ENCODE measurements at regions not wholly inside any gene's neighbourhood (a gene's known extent, or its start where the extent isn't known, plus 50 kb on each side); places are given as distances from the start of the nearest gene placed in this dataset.

GRCh38 chr2:188065386-188065785 lies 226.3 kb upstream of the GULP1 start:
- DNase-seq = no peak

- DNase-seq = no peak
Measured at GRCh38 chr2:188068093-188068492, 223.6 kb upstream of the GULP1 start.

GRCh38 chr2:188076149-188077056 lies 215.3 kb upstream of the GULP1 start:
- no peak for DNase-seq

- DNase-seq = no peak
Measured at GRCh38 chr2:188077757-188078156, 213.9 kb upstream of the GULP1 start.

DNA sequence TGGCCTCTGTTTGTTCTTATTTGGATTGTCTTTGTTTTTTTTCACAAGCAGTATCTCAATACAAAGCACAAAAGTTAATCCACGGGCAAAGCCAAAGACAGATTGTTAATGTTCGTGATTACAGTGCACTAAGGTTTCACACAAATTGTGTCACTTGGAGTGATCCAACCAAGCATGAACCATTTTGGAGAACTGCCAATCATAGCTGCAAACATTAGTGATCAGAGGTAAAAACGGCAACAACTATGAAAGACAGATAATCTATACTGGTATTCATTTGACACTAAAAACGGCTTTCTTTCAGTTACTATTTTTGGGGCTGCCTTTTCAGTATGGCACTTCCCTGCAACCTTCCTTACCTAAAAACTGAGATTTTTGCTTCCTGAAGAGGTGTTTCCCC lies 213.1 kb upstream of the GULP1 start:
- no peak for DNase-seq

DNA sequence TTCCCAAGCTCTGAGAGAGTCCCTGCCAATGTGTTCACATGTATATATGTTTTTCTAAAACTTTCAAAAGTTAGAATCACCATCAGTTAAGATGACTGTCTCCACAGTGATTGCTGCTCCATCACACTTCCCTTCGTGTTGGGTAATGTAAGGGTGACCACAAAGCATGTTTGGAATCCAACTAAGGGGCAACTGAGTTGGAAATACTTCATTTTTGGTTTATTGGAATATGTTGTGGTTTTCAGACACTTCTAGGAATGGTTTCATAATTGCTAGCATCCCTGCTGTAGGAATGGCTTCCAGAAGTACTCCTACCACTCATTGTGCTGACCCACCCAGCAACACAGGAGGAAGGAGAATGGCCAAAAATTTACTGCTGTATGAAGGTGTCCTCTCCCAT lies 212.5 kb upstream of the GULP1 start:
- no peak for DNase-seq

GRCh38 chr2:188085421-188085820 lies 206.3 kb upstream of the GULP1 start:
- DNase-seq = no peak

DNA sequence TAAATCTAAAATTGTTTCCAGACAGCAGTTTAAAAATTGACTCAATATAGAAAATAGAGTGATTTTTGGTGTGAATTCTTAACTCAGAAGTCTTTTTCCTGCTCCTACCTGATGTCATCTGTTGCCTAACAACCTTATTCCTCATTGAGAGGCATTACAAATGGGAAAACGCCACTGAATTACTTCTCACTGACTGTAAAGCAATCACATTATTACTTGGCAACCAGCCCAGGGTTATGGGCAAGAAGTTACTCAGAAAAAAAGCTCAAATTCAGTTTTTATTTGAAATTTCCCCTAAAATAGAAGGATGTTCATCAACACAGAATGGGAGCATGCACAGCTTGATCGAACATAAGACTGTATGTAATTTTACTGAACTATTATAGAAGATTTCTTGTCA lies 201.8 kb upstream of the GULP1 start:
- no peak for DNase-seq

DNA sequence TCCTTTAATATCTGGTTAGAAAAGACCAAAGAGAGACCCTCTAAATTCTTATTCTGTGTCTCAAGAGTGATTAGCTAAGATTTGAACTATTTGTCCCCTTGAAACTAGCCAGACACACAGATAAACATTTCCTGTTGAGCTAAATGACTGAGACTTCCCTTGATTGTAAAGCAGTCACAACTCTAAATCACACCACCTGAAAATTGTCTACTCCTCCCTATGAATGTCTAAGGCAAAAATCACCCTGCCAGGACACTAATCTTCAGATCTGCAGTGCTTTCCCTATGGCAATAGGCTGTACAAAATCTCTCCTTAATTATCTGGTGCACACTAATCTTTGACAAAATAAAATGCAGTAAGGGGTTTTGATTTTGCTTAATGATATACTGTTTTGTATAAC lies 200.5 kb upstream of the GULP1 start:
- no peak for DNase-seq

- DNase-seq = no peak
Measured at GRCh38 chr2:188092734-188093133, 198.9 kb upstream of the GULP1 start.

- no peak for DNase-seq
Measured at GRCh38 chr2:188096910-188097309, 194.8 kb upstream of the GULP1 start.

GRCh38 chr2:188102881-188103280 lies 188.8 kb upstream of the GULP1 start:
- no peak for DNase-seq

DNA sequence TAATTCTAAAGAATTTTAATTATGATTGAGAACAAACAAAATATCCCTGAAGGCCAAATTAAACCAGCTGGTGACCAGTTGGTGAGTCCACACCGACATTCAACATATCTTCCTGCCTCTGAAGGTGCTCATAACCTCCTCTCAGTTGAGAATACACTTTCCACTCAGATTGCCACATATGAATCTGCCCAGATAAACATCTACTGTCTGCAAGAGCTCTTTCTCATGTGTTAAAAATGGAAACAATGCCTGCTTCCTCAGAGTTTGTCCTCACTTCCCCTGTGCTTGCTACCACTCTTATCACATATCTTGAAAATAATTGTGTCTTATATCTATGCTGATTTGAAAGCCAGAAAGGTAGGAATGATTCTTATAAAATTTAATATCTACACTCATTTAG lies 177.7 kb upstream of the GULP1 start:
- DNase-seq = no peak

DNA sequence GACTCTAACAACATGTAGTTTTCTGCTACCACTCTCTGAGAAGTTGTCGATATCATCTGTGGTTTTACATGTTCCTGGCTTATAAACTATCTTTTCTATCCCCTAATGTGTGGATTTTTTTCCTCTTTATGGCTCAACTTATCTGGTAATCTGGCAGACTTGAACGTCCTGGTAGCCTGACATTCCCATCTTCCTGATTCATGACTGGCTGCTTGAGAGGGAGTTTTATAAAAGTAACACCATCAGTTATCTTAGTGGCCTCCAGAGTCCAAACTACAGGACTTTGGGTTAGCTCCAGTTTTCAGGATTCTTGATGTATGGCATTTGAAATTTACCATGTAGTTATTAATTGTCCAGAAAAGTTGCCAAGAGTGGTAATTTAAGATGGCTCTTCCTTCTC lies 174.0 kb upstream of the GULP1 start:
- no peak for DNase-seq

DNA sequence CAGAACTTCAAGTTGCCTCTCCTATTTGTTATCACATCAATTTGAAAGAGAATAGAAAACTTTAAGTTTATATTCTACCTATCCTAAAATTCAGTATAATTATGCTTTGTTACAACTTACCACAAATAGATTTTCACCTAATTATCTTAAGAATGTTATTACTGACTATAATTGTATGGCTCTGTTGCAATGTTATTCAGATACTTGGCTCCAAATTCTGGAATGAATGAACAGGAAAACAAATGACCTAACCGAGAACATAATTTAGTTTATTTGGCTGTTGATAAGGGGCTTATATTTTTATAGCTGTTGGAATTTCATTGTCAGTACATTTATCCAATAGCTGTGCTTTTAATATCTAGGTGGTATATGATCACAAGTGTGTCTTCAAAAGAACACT lies 173.2 kb upstream of the GULP1 start:
- no peak for DNase-seq

DNA sequence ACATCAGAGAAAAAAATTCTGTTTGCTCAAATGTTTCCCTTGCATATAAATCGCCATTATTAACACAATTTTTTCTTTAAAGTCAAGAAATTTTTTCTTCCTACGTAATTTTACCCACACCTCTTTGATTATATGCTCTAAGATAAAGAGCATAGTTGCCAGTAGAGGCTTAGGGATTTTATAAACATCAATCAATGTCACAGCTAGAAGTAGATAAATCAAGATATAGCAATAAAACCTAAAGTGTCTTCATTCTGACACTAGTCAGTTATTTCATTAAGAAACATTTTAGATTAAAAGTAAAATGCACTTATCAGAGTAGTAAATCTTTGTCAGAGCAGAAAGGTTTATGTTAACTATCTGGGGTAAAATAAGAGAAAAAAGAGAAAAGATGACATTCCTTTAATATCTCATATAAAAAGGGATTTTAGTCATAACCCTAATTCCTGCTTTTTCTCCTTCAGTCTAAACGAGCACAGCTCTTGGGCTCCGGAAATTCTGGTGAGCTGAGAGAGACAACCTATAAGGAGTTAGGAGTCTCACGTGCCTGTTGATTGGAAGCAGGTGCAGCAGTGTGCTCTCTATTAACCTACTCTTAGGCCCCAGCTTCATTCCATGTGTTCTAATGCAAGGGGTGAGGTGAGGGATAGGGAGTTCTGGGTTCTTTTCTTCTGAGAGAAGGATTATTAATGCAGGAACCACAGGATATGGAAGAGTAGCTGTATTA lies 172.4 kb upstream of the GULP1 start:
- no peak for DNase-seq

DNA sequence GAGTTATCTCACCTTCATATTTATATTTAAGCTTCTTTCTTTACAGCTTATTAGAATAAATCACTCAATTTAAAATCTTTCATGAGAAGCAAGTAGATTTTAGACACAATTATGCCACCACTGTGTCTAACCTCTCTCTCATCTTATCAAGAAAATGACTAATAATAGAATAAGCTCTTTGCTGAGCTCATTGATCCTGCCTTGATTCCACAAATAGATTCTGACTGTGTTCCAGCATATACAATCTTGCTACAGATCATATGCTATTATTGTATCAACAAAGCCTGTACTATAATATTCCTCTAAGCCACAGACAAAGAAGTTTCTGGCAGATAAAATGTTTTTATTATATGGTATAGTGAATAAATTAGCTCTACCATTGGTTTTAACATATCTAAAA lies 168.7 kb upstream of the GULP1 start:
- DNase-seq = no peak

GRCh38 chr2:188129677-188130076 lies 162.0 kb upstream of the GULP1 start:
- no peak for DNase-seq

DNA sequence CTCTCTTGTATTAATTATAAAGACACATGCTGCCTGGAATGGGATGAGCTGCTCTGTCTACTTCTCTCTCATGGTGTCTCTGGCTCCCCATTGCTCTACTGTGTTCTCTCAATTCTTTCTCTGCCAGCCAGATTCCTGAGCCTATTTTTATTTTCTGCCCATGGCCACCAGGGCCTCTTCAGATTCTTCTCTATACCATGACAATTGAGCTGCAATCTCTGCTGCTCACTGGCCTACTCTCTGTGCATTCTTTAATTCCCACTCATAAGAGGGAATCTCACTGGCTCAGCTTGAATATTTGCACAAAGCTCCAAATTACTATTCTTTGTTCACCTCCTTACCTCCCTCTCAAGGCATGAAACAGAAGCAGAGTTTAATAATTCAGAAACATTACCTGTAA lies 161.4 kb upstream of the GULP1 start:
- DNase-seq = no peak

DNA sequence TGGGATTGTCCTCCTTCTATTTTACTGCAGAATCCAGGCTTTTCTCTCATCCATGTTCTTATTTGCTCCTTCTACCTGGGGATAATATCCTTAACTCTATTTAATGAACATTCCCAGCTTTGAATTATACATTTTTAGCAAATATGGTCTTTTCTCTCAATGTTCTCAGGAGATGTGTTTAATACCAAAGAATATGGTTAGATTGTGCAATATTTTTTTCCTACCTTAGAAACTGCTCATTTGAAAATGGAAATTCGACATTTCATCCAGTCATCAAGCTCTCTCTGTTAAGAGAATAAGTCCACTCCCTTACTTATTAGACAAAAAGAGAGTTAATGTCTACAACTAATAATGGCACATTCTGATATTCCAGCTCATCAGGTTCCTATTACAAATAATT lies 160.4 kb upstream of the GULP1 start:
- DNase-seq = no peak

GRCh38 chr2:188132385-188132784 lies 159.3 kb upstream of the GULP1 start:
- peak; percentile 44 for DNase-seq

- DNase-seq = no peak
Measured at GRCh38 chr2:188134241-188134640, 157.4 kb upstream of the GULP1 start.

DNA sequence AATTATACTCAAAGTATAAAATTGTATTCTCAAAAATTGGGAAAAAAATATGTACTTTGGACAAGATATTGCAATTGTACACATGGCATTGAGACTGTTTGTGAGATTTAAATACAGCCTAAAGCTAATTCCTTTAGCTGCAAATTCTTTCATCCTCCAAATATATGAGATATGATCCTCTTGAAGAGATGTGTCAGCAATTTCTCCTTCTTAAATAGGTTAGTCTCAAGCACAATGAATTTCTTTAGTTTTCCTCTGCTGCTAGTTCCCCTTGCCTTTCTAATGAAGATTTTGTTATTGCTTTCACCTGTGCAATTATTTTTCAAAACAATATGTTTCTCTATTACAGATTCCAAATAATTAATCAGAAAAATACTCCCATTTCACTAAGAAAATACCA lies 153.4 kb upstream of the GULP1 start:
- DNase-seq = no peak
